Activated B cell treated with CpG ODN at 0.5 μM for 24 hours (primary cell): ENCODE measurements at regions not wholly inside any gene's neighbourhood (a gene's known extent, or its start where the extent isn't known, plus 50 kb on each side); places are given as distances from the start of the nearest gene placed in this dataset.

Experiments
- ATAC-seq: fragments of 200-7000 bp; cut with Tn5 transposase; one replicate; pipeline ENCODE4 v1.10.0; 2021; ENCODE audit warnings: low read depth, mild to moderate bottlenecking, moderate library complexity
- CTCF ChIA-PET: fragments of 350-600 bp; sonication (Branson Sonifier 250); formaldehyde crosslinking; loops from one replicate; lab custom pipeline; 2021; ENCODE audit warnings: antibody characterized with exemption; lab: Charles Lee
- POLR2A ChIA-PET: fragments of 350-600 bp; sonication (Branson Sonifier 250); formaldehyde crosslinking; loops from one replicate; lab custom pipeline; 2021; ENCODE audit warnings: antibody characterized with exemption; lab: Charles Lee
- DNase-seq: peaks from one replicate; pipeline ENCODE4 v3.0.0; 2022
- H3K27ac Mint-ChIP-seq: one replicate; pipeline ENCODE4 v1.8.0; 2020; ENCODE audit warnings: mixed read lengths
- H3K27me3 Mint-ChIP-seq: one replicate; pipeline ENCODE4 v1.8.0; 2021; ENCODE audit warnings: mixed read lengths
- H3K36me3 Mint-ChIP-seq: one replicate; pipeline ENCODE4 v1.8.0; 2021; ENCODE audit warnings: low read depth, mixed read lengths
- H3K4me1 Mint-ChIP-seq: one replicate; pipeline ENCODE4 v1.8.0; 2021; ENCODE audit warnings: mixed read lengths
- H3K4me3 Mint-ChIP-seq: one replicate; pipeline ENCODE4 v1.8.0; 2020; ENCODE audit warnings: mild to moderate bottlenecking, mixed read lengths
- H3K9me3 Mint-ChIP-seq: one replicate; pipeline ENCODE4 v1.8.0; 2020; ENCODE audit warnings: mixed read lengths
- CTCF ChIP-seq: fragments of 200-600 bp; IDR thresholded peaks from one replicate; pipeline ENCODE4 v1.8.0; 2022; ENCODE audit warnings: antibody characterized with exemption, mild to moderate bottlenecking
- intact Hi-C: fragments of 100-400 bp; cut with micrococcal nuclease; formaldehyde crosslinking; loops from one replicate; pipeline ENCODE4 v1.15.1; 2024

GRCh38 chrX:95626748-95627147 is 1057.9 kb upstream of the DIAPH2 start:
- no peak overlapping the region for H3K4me3 Mint-ChIP-seq
- no peak for ATAC-seq
- no peaks in the 10 kb centered on the region for H3K9me3 Mint-ChIP-seq
- ChIA-PET CTCF (no interaction called here), POLR2A (no interaction called here)
- no peaks in the 10 kb centered on the region for H3K4me1 Mint-ChIP-seq
- TF ChIP-seq CTCF = no peak
- no peak for DNase-seq
- intact Hi-C loops = no loop called here
- H3K36me3 Mint-ChIP-seq = no peaks in the 10 kb centered on the region
- H3K27ac Mint-ChIP-seq = no peak overlapping the region
- no peaks in the 10 kb centered on the region for H3K27me3 Mint-ChIP-seq

- POLR2A ChIA-PET = no interaction called here
- no peak for ATAC-seq
- no peaks in the 10 kb centered on the region for H3K4me1 Mint-ChIP-seq
- intact Hi-C loops = no loop called here
- no peak for TF ChIP-seq CTCF
- no peak overlapping the region for H3K4me3 Mint-ChIP-seq
- CTCF ChIA-PET = no interaction called here
- peaks cover 2% of the 10 kb centered on the region for H3K9me3 Mint-ChIP-seq
- H3K27me3 Mint-ChIP-seq = no peaks in the 10 kb centered on the region
- no peak overlapping the region for H3K27ac Mint-ChIP-seq
- H3K36me3 Mint-ChIP-seq = no peaks in the 10 kb centered on the region
- no peak for DNase-seq
Observed at GRCh38 chrX:95628796-95629195, 1055.8 kb upstream of the DIAPH2 start.

- DNase-seq = no peak
- H3K9me3 Mint-ChIP-seq = peaks cover 2% of the 10 kb centered on the region
- ChIA-PET POLR2A (no interaction called here), CTCF (no interaction called here)
- H3K4me1 Mint-ChIP-seq = no peaks in the 10 kb centered on the region
- no peak overlapping the region for H3K4me3 Mint-ChIP-seq
- no peaks in the 10 kb centered on the region for H3K36me3 Mint-ChIP-seq
- intact Hi-C loops = no loop called here
- H3K27me3 Mint-ChIP-seq = no peaks in the 10 kb centered on the region
- TF ChIP-seq CTCF = no peak
- no peak overlapping the region for H3K27ac Mint-ChIP-seq
- ATAC-seq = no peak
Observed at GRCh38 chrX:95629737-95630136, 1054.9 kb upstream of the DIAPH2 start.

- Mint-ChIP-seq H3K4me3 (no peak overlapping the region), H3K4me1 (no peaks in the 10 kb centered on the region), H3K9me3 (peaks cover 2% of the 10 kb centered on the region), H3K36me3 (no peaks in the 10 kb centered on the region), H3K27ac (no peak overlapping the region), H3K27me3 (no peaks in the 10 kb centered on the region)
- DNase-seq = no peak
- ChIA-PET CTCF (no interaction called here), POLR2A (no interaction called here)
- no peak for ATAC-seq
- intact Hi-C loops = no loop called here
- TF ChIP-seq CTCF = no peak
Observed at GRCh38 chrX:95640226-95640625, 1044.4 kb upstream of the DIAPH2 start.

- ChIA-PET CTCF (no interaction called here), POLR2A (no interaction called here)
- intact Hi-C loops = no loop called here
- peaks cover 3% of the 10 kb centered on the region for H3K9me3 Mint-ChIP-seq
- no peak overlapping the region for H3K4me3 Mint-ChIP-seq
- DNase-seq = no peak
- H3K4me1 Mint-ChIP-seq = no peaks in the 10 kb centered on the region
- no peaks in the 10 kb centered on the region for H3K36me3 Mint-ChIP-seq
- no peak for ATAC-seq
- H3K27me3 Mint-ChIP-seq = no peaks in the 10 kb centered on the region
- no peak for TF ChIP-seq CTCF
- no peak overlapping the region for H3K27ac Mint-ChIP-seq
Observed at GRCh38 chrX:95645738-95646137, 1038.9 kb upstream of the DIAPH2 start.
